ENCODE measurements at regions not wholly inside any gene's neighbourhood (a gene's known extent, or its start where the extent isn't known, plus 50 kb on each side); places are given as distances from the start of the nearest gene placed in this dataset.

- Mint-ChIP-seq H3K9me3 (ENCODE audit: low read depth) (peaks cover 3% of the 10 kb centered on the region), H3K27me3 (no peaks in the 10 kb centered on the region), H3K4me1 (ENCODE audit: low read depth) (peaks cover 3% of the 10 kb centered on the region), H3K4me3 (ENCODE audit: low read depth) (no peak overlapping the region), H3K36me3 (ENCODE audit: insufficient read depth) (no peaks in the 10 kb centered on the region), H3K27ac (no peak overlapping the region)
- DNase-seq (ENCODE audit: low spot score, unreplicated experiment): no peak
- no peak for TF ChIP-seq CTCF (IDR thresholded peaks at IDR 0.05; ENCODE audit: unreplicated experiment)
These were observed 1282.6 kb downstream of the NCAM2 start for GRCh38 chr21:22280851-22281250.

- H3K27ac Mint-ChIP-seq: no peak overlapping the region
- H3K4me1 Mint-ChIP-seq (ENCODE audit: low read depth): no peaks in the 10 kb centered on the region
- H3K9me3 Mint-ChIP-seq (ENCODE audit: low read depth): peaks cover 11% of the 10 kb centered on the region
- H3K36me3 Mint-ChIP-seq (ENCODE audit: insufficient read depth): no peaks in the 10 kb centered on the region
- no peak overlapping the region for H3K4me3 Mint-ChIP-seq (ENCODE audit: low read depth)
- no peak for DNase-seq (ENCODE audit: low spot score, unreplicated experiment)
- H3K27me3 Mint-ChIP-seq: no peaks in the 10 kb centered on the region
- TF ChIP-seq CTCF (IDR thresholded peaks at IDR 0.05; ENCODE audit: unreplicated experiment): no peak
These were observed 1290.8 kb downstream of the NCAM2 start for GRCh38 chr21:22288885-22289499.

- H3K4me1 Mint-ChIP-seq (ENCODE audit: low read depth): no peaks in the 10 kb centered on the region
- H3K27ac Mint-ChIP-seq: no peak overlapping the region
- no peak overlapping the region for H3K4me3 Mint-ChIP-seq (ENCODE audit: low read depth)
- TF ChIP-seq CTCF (IDR thresholded peaks at IDR 0.05; ENCODE audit: unreplicated experiment): no peak
- H3K36me3 Mint-ChIP-seq (ENCODE audit: insufficient read depth): no peaks in the 10 kb centered on the region
- no peak for DNase-seq (ENCODE audit: low spot score, unreplicated experiment)
- H3K9me3 Mint-ChIP-seq (ENCODE audit: low read depth): peaks cover 11% of the 10 kb centered on the region
- no peaks in the 10 kb centered on the region for H3K27me3 Mint-ChIP-seq
These were observed 1293.9 kb downstream of the NCAM2 start for GRCh38 chr21:22292144-22292543.

GRCh38 chr21:22297575-22297974 is 1299.4 kb downstream of the NCAM2 start:
- TF ChIP-seq CTCF (IDR thresholded peaks at IDR 0.05; ENCODE audit: unreplicated experiment): no peak
- H3K36me3 Mint-ChIP-seq (ENCODE audit: insufficient read depth): no peaks in the 10 kb centered on the region
- H3K4me3 Mint-ChIP-seq (ENCODE audit: low read depth): no peak overlapping the region
- no peak for DNase-seq (ENCODE audit: low spot score, unreplicated experiment)
- H3K27me3 Mint-ChIP-seq: no peaks in the 10 kb centered on the region
- H3K27ac Mint-ChIP-seq: no peak overlapping the region
- no peaks in the 10 kb centered on the region for H3K4me1 Mint-ChIP-seq (ENCODE audit: low read depth)
- H3K9me3 Mint-ChIP-seq (ENCODE audit: low read depth): peaks cover 12% of the 10 kb centered on the region

- no peaks in the 10 kb centered on the region for H3K4me1 Mint-ChIP-seq (ENCODE audit: low read depth)
- H3K4me3 Mint-ChIP-seq (ENCODE audit: low read depth): no peak overlapping the region
- H3K27me3 Mint-ChIP-seq: no peaks in the 10 kb centered on the region
- no peak for DNase-seq (ENCODE audit: low spot score, unreplicated experiment)
- no peak for TF ChIP-seq CTCF (IDR thresholded peaks at IDR 0.05; ENCODE audit: unreplicated experiment)
- H3K9me3 Mint-ChIP-seq (ENCODE audit: low read depth): peaks cover 12% of the 10 kb centered on the region
- H3K36me3 Mint-ChIP-seq (ENCODE audit: insufficient read depth): no peaks in the 10 kb centered on the region
- no peak overlapping the region for H3K27ac Mint-ChIP-seq
These were observed 1313.7 kb downstream of the NCAM2 start for GRCh38 chr21:22311741-22312462.

Measured in progenitor cell of endocrine pancreas (in vitro differentiated cells).